GM12801 (cell line): ENCODE measurements at regions not wholly inside any gene's neighbourhood (a gene's known extent, or its start where the extent isn't known, plus 50 kb on each side); places are given as distances from the start of the nearest gene placed in this dataset.

Experiments
- CTCF ChIP-seq: IDR thresholded peaks from one replicate; pipeline ENCODE4 v1.5.1; 2011; ENCODE audit warnings: control low read depth; ENCODE audit not compliant: insufficient read length; ENCODE audit errors: extremely low read depth

GRCh38 chr2:225340923-225341322 is 58.6 kb upstream of the NYAP2 start:
- TF ChIP-seq CTCF = no peak

- no peak for TF ChIP-seq CTCF
Observed at GRCh38 chr2:225337183-225337582, 62.3 kb upstream of the NYAP2 start.

GRCh38 chr2:225334514-225334913 is 65.0 kb upstream of the NYAP2 start:
- no peak for TF ChIP-seq CTCF

- TF ChIP-seq CTCF = no peak
Observed at GRCh38 chr2:225328192-225328591, 71.3 kb upstream of the NYAP2 start.

GRCh38 chr2:225326969-225327368 is 72.5 kb upstream of the NYAP2 start:
- no peak for TF ChIP-seq CTCF

GRCh38 chr2:225319872-225320271 is 79.6 kb upstream of the NYAP2 start:
- no peak for TF ChIP-seq CTCF

GRCh38 chr2:225318440-225318839 is 81.1 kb upstream of the NYAP2 start:
- TF ChIP-seq CTCF = no peak

GRCh38 chr2:225317186-225317585 is 82.3 kb upstream of the NYAP2 start:
- TF ChIP-seq CTCF = no peak
